ENCODE measurements at regions not wholly inside any gene's neighbourhood (a gene's known extent, or its start where the extent isn't known, plus 50 kb on each side); places are given as distances from the start of the nearest gene placed in this dataset.

DNA sequence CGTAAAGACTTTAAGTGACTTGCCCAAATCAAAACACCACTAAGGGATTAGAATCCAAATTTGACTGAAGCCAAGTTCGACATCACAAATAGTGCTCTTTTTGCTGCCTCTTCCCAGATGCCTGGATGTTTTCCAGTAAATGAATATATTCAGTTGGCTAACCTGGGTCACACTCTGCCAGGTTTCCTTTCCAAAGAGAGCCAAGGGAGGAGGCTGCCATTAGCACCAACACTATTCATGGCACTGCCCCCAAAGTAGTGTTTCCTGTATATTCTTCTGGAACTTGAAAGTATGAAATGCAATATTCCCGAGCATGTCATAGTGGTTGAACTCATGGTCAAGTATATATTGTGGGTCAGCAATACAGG is 219.3 kb upstream of the UBASH3B start:
- no peak for TF ChIP-seq EZH2 (IDR thresholded peaks at IDR 0.05)
- TF ChIP-seq, protein P1, sequence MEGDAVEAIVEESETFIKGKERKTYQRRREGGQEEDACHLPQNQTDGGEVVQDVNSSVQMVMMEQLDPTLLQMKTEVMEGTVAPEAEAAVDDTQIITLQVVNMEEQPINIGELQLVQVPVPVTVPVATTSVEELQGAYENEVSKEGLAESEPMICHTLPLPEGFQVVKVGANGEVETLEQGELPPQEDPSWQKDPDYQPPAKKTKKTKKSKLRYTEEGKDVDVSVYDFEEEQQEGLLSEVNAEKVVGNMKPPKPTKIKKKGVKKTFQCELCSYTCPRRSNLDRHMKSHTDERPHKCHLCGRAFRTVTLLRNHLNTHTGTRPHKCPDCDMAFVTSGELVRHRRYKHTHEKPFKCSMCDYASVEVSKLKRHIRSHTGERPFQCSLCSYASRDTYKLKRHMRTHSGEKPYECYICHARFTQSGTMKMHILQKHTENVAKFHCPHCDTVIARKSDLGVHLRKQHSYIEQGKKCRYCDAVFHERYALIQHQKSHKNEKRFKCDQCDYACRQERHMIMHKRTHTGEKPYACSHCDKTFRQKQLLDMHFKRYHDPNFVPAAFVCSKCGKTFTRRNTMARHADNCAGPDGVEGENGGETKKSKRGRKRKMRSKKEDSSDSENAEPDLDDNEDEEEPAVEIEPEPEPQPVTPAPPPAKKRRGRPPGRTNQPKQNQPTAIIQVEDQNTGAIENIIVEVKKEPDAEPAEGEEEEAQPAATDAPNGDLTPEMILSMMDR (IDR thresholded peaks at IDR 0.05): no peak
